VCaP (cell line): ENCODE measurements at regions not wholly inside any gene's neighbourhood (a gene's known extent, or its start where the extent isn't known, plus 50 kb on each side); places are given as distances from the start of the nearest gene placed in this dataset.

ENCODE experiments used
- H3K27ac ChIP-seq: fragments of 450-650 bp; 2 replicates; pipeline ENCODE4 v1.5.1; 2017
- TF ChIP-seq, protein P1 (sequence below): fragments of 450-650 bp; conservative IDR thresholded peaks from 2 replicates; pipeline ENCODE4 v1.5.1; 2017; ENCODE audit warnings: mild to moderate bottlenecking, moderate library complexity

DNA sequence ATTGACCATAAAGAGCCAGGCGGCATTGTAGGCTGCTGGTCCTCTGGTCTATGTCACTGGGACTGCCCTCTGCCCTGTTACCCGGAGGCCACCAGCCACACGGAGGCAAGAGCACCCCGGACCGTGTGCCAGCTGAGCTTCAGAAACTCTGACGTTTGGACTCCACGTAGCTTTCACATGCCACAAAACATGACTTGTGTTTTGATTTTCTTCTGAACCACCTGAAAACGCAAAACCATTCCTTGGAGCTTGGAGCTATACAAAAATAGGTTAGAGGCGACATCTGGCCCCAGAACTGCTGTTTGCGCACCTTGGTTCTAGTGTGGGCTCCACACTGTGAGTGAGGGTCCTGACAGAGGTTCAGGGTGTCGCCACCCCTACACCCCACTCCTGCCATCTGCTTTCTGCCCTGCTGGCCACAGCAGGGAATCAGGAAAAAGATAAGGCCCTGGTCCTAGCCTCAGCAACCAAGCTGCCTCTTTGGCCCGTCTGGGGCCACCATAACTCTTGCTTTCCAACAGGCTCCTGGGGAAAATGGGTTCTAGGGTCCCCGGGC is 151.3 kb upstream of the IRX2 start:
- H3K27ac ChIP-seq: no peak overlapping the region
- TF ChIP-seq, protein P1, sequence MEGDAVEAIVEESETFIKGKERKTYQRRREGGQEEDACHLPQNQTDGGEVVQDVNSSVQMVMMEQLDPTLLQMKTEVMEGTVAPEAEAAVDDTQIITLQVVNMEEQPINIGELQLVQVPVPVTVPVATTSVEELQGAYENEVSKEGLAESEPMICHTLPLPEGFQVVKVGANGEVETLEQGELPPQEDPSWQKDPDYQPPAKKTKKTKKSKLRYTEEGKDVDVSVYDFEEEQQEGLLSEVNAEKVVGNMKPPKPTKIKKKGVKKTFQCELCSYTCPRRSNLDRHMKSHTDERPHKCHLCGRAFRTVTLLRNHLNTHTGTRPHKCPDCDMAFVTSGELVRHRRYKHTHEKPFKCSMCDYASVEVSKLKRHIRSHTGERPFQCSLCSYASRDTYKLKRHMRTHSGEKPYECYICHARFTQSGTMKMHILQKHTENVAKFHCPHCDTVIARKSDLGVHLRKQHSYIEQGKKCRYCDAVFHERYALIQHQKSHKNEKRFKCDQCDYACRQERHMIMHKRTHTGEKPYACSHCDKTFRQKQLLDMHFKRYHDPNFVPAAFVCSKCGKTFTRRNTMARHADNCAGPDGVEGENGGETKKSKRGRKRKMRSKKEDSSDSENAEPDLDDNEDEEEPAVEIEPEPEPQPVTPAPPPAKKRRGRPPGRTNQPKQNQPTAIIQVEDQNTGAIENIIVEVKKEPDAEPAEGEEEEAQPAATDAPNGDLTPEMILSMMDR: no peak

- H3K27ac ChIP-seq: no peak overlapping the region
- TF ChIP-seq, protein P1: no peak
Observed at GRCh38 chr5:2902186-2902585, 150.7 kb upstream of the IRX2 start.

DNA sequence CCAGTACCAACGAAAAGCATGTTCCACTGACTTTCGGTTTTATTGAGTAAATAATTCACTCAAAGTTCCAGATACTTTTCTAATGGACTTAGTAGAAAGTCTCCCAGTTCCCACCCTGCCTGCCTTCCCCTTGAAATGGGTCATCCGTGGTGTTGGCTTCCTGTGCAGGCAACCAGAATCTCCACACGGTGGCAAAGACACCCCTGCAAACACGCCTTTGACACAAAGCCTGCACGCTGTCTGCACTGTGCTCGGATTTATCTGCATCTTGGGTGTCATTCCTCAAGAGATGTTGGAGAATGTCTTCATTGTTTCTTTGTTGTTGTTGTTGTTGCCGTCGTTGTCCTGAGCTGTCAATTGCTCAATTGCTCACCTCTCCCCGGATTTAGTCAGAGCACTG is 150.0 kb upstream of the IRX2 start:
- TF ChIP-seq, protein P1: no peak
- H3K27ac ChIP-seq: no peak overlapping the region

DNA sequence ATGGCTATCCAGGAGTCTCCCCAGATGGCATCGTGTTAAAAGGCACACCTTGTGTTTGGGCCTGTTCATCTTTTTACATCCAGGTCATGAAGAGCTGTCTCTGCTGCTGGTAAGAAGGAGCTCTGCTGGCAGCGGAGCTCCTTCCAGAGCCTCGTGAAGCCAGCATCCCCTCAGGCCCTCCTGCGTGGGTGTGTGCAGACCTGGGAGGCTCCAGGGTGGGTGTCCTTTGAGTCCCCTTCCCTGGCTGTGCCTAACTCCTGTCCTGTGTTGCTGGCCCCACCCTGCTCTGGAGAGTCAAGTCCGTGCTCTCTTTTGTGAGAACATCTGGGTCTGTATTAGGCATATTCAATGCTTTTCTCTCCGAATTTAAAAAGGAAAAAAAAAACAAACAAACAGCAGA is 149.6 kb upstream of the IRX2 start:
- no peak overlapping the region for H3K27ac ChIP-seq
- TF ChIP-seq, protein P1: no peak

DNA sequence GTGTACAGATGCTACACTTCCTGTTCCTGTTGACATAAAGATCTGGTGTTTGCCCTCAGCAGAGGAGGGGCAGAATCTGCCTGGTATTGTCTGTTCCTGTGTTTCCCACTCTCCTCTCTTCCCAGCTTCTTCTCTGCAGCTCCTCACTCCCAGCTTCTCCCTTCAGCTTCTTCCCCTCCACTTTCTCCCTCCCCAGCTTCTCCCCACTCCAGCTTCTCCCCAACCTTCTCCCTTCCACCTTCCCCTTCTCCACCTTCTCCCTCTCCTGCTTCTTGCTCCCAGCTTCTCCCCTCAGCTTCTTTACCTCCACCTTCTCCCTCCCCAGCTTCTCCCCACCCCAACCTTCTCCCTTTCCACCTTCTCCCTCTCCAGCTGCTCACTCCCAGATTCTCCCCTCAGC is 148.9 kb upstream of the IRX2 start:
- TF ChIP-seq, protein P1: no peak
- H3K27ac ChIP-seq: no peak overlapping the region

DNA sequence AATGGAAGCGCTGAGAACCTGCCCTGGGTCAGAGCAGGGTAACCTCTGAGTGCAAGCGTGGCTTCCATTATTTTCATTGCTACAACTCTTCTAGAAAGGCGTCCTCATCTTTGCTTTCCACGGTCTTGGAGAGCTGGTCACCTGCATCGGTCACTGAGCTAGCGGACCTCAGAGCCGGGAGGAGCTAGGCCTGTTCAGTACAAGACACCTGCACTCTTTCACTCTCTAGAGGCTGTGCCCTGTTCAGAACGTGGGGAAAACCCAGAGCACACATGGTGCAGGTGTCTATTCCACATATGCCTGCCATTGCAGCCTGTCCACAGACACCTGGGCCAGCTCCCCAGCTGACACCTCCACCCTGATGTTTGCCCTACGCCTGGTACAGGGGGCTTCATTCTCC is 147.8 kb upstream of the IRX2 start:
- TF ChIP-seq, protein P1: no peak
- no peak overlapping the region for H3K27ac ChIP-seq

- TF ChIP-seq, protein P1: no peak
- no peak overlapping the region for H3K27ac ChIP-seq
Observed at GRCh38 chr5:2898661-2899060, 147.2 kb upstream of the IRX2 start.
